Stomach (tissue), 8 donors: ENCODE measurements at regions not wholly inside any gene's neighbourhood (a gene's known extent, or its start where the extent isn't known, plus 50 kb on each side); places are given as distances from the start of the nearest gene placed in this dataset.

Source experiments
- DNase-seq, 2 donors: peaks; one replicate each; pipeline versions ENCODE4 v3.0.0 to v3.0.0-alpha.2; 2013 to 2019
- H3K27ac ChIP-seq, 5 donors: fragments of 200-600 bp in 4 of 5; sonication (generic) in 4 of 5; one replicate each; pipeline ENCODE4 v1.5.1; 2013 to 2019; ENCODE audit warnings: mild to moderate bottlenecking in 1 of 5, moderate library complexity in 1 of 5
- H3K27me3 ChIP-seq, 3 donors: fragments of 200-600 bp; sonication (generic); one replicate each; pipeline ENCODE4 v1.5.1; 2017 to 2019; ENCODE audit warnings: mixed run types in 1 of 3
- H3K36me3 ChIP-seq, 4 donors: fragments of 200-600 bp; sonication (generic); 1 replicate in 3 of 4; 2 replicates in 1 of 4; pipeline ENCODE4 v1.5.1; 2016 to 2019
- H3K4me1 ChIP-seq, 4 donors: fragments of 200-600 bp; sonication (generic); one replicate each; pipeline ENCODE4 v1.5.1; 2016 to 2019
- H3K4me3 ChIP-seq, 4 donors: fragments of 200-600 bp; sonication (generic) in 3 of 4; one replicate each; pipeline ENCODE4 v1.5.1; 2016 to 2019; ENCODE audit warnings: mild to moderate bottlenecking in 1 of 4
- H3K9me3 ChIP-seq, 4 donors: fragments of 200-600 bp; sonication (generic); one replicate each; pipeline ENCODE4 v1.5.1; 2016 to 2019
- EP300 ChIP-seq: sonication (generic); formaldehyde crosslinking; IDR thresholded peaks from one replicate; pipeline ENCODE4 v1.6.1; 2017; ENCODE audit warnings: antibody characterized with exemption
- POLR2A ChIP-seq, 4 donors: fragments of 450-650 bp; IDR thresholded peaks; one replicate each; pipeline ENCODE4 v1.6.1; 2016; ENCODE audit warnings: antibody characterized with exemption in 4 of 4, control low read depth in 2 of 4, mild to moderate bottlenecking in 1 of 4, moderate library complexity in 1 of 4
- POLR2AphosphoS5 ChIP-seq, 3 donors: sonication (generic); formaldehyde crosslinking; IDR thresholded peaks; one replicate each; pipeline ENCODE4 v1.6.1; 2016; ENCODE audit warnings: antibody characterized with exemption in 3 of 3
- WGBS, 5 donors: extraction: QIAGEN DNeasy Blood & Tissue Kit in 3 of 5; methylation state at CpG; one replicate each; pipeline versions ENCODE4 v1.1.5 to v1.1.7; 2013 to 2018; 5-methylcytosine and 5-hydroxymethylcytosine counted together
- intact Hi-C: fragments of 100-400 bp; cut with DNase I; formaldehyde crosslinking; loops from one replicate; pipeline ENCODE4 v1.15.1; 2023; ENCODE audit warnings: low total_unique reads
- TF ChIP-seq, protein P1 (sequence below), 7 experiments: fragments of 450-650 bp in 4 of 7; fragments of 200-600 bp in 3 of 7; sonication (generic) in 3 of 7; IDR thresholded peaks; one replicate each; pipeline ENCODE4 v1.5.1; 2016 to 2019; ENCODE audit warnings: antibody characterized with exemption in 7 of 7, control low read depth in 2 of 7, mild to moderate bottlenecking in 1 of 7
- donor health status: healthy with polysubstance abuse.
- donor health status: Bipolar disorder and iron deficiency.
- donor health status: healthy.

DNA sequence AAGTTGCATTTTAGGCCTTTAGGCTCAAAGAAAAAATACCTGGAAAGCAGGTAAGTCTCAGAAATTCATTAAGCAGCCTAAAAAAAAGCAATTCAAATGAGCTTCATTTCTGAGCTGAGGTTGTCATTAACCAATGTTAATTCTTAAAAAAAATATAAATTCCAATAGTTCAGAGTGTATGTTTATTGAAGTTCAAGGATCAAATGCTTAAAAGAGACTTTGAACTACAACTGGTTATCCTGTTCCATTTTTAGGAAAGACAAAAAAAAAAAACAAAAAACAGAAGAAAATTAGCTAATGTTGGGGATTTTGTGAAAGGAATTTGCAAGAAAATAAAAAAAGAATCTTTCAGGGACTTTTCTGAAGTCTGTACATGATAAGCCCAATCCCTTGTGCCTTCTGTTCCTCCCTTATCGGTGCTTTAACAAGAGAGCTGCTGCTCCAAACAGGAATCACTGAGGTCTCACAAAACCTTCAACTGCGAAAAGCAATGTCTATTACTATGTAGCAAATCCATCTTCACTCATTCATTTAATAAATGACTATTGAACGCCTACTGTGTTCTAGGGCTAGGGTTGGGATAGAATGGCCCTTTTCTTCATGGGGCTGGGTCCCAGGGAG is 90.3 kb downstream of the FOXF2 start:
- TF ChIP-seq EP300, result no peak
- no peak for TF ChIP-seq POLR2AphosphoS5 (IDR thresholded peaks at IDR 0.05)
- no peak for TF ChIP-seq POLR2A (IDR thresholded peaks at IDR 0.05)
- TF ChIP-seq, protein P1, sequence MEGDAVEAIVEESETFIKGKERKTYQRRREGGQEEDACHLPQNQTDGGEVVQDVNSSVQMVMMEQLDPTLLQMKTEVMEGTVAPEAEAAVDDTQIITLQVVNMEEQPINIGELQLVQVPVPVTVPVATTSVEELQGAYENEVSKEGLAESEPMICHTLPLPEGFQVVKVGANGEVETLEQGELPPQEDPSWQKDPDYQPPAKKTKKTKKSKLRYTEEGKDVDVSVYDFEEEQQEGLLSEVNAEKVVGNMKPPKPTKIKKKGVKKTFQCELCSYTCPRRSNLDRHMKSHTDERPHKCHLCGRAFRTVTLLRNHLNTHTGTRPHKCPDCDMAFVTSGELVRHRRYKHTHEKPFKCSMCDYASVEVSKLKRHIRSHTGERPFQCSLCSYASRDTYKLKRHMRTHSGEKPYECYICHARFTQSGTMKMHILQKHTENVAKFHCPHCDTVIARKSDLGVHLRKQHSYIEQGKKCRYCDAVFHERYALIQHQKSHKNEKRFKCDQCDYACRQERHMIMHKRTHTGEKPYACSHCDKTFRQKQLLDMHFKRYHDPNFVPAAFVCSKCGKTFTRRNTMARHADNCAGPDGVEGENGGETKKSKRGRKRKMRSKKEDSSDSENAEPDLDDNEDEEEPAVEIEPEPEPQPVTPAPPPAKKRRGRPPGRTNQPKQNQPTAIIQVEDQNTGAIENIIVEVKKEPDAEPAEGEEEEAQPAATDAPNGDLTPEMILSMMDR (IDR thresholded peaks at IDR 0.05), result no peak
- Histone ChIP-seq H3K36me3 (no peaks in the 10 kb centered on the region), H3K27ac (no peak overlapping the region), H3K27me3 (peaks cover 0 to 7% (median 0%) of the 10 kb centered on the region in 3 donors), H3K4me3 (no peak overlapping the region), H3K9me3 (no peaks in the 10 kb centered on the region), H3K4me1 (no peaks in the 10 kb centered on the region)
- WGBS, 5 donors, result 73 to 90% (median 83%) methylated on average over 3 of the region's 3 CpGs
- intact Hi-C loops, result no loop called here
- DNase-seq, result no peak

DNA sequence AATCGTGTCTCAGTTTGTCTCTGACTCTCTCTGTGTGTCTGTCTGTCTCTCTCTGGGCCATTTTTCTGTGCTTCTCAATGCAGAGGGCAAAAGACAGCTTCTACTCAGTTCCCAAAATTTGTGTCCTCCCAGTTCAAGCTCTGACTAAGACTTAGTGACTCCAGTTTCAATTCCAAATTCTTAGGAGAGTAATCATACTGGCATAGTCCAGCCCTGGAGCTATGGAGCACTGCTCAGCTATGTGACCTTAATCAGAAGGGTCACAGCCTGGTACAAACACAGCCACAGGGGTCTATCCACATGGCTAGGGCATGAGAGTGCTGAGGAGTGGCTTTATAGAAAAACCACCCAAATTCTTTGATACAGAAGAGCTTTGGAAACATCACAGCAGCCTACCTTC is 91.9 kb downstream of the FOXF2 start:
- no peak overlapping the region for H3K4me3 ChIP-seq
- no peaks in the 10 kb centered on the region for H3K36me3 ChIP-seq
- intact Hi-C loops, result no loop called here
- DNase-seq, result no peak
- no peaks in the 10 kb centered on the region for H3K4me1 ChIP-seq
- WGBS, 5 donors, result 54 to 81% (median 65%) methylated on average over 1 of the region's 1 CpG
- H3K27me3 ChIP-seq, result peaks cover 0 to 7% (median 0%) of the 10 kb centered on the region in 3 donors
- H3K9me3 ChIP-seq, result no peaks in the 10 kb centered on the region
- TF ChIP-seq, protein P1 (IDR thresholded peaks at IDR 0.05), result no peak
- TF ChIP-seq EP300, result no peak
- TF ChIP-seq POLR2AphosphoS5 (IDR thresholded peaks at IDR 0.05), result no peak
- TF ChIP-seq POLR2A (IDR thresholded peaks at IDR 0.05), result no peak
- H3K27ac ChIP-seq, result no peak overlapping the region

DNA sequence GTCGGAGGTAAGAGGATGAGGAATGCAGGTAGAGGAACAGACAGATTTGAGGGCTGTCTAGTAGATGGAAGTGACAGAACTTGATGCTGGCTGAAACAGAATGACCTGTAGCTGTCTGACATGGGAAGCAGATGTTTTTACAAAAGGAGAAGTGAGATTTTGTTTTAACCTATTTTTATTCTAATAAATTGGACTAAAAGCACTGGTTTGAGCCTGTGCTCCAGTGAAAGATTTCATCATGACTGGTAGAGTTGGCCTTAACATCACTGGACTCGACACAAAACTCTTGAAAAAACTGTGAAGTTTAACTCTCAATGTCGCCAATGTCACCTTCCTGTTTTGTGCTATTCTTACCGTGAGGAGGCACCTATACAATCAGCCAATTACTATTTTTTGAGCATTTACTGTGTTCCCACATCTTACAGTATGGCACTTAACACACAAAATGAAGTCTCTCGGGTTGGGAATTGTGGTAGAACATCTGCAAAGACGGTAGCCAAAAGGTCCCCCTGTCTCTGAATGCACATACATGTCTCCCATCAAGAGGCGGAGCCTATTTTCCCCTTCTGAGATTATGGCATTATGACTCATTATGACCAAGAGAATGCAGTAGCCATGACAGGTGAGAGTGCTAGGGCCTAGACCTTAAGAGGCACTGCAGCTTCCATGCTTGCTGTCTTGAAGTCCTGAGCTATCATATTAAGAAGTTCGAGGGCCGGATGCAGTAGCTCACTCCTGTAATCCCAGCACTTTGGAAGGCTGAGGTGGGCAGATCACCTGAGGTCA is 93.2 kb downstream of the FOXF2 start:
- DNase-seq, result no peak
- WGBS, 5 donors, result 85 to 91% (median 88%) methylated on average over 9 of the region's 9 CpGs
- Histone ChIP-seq H3K27me3 (peaks cover 0 to 7% (median 0%) of the 10 kb centered on the region in 3 donors), H3K36me3 (no peaks in the 10 kb centered on the region), H3K27ac (no peak overlapping the region), H3K9me3 (no peaks in the 10 kb centered on the region), H3K4me3 (no peak overlapping the region), H3K4me1 (no peaks in the 10 kb centered on the region)
- intact Hi-C loops, result no loop called here
- TF ChIP-seq, protein P1 (IDR thresholded peaks at IDR 0.05), result no peak

DNA sequence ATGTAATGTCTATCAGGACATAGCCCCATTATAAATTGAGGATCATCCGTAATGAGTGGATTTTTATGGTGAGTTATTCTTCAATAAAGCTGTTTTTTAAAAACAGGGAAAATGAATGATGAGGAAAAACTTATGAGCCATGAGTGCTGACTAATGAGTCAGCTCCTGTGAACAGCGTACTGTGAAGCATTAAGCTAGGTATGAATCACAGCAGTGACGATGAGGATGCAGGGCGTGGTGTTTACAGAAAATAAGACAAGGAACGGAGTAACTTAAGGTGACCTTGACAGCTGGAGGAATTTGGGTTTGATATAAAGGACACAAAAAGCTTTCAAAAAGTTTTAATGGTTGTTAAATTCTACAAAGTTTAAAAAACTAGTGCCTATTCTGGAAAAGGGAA is 96.3 kb downstream of the FOXF2 start:
- Histone ChIP-seq H3K27me3 (peaks cover 0 to 7% (median 0%) of the 10 kb centered on the region in 3 donors), H3K4me3 (no peak overlapping the region), H3K4me1 (no peaks in the 10 kb centered on the region), H3K27ac (no peak overlapping the region), H3K9me3 (no peaks in the 10 kb centered on the region), H3K36me3 (no peaks in the 10 kb centered on the region)
- no peak for TF ChIP-seq POLR2A (IDR thresholded peaks at IDR 0.05)
- TF ChIP-seq, protein P1 (IDR thresholded peaks at IDR 0.05), result no peak
- TF ChIP-seq EP300, result no peak
- no peak for TF ChIP-seq POLR2AphosphoS5 (IDR thresholded peaks at IDR 0.05)
- no peak for DNase-seq
- intact Hi-C loops, result no loop called here
- WGBS, 5 donors, result 39 to 61% (median 55%) methylated on average over 5 of the region's 5 CpGs
